ENCODE measurements at regions not wholly inside any gene's neighbourhood (a gene's known extent, or its start where the extent isn't known, plus 50 kb on each side); places are given as distances from the start of the nearest gene placed in this dataset.

DNA sequence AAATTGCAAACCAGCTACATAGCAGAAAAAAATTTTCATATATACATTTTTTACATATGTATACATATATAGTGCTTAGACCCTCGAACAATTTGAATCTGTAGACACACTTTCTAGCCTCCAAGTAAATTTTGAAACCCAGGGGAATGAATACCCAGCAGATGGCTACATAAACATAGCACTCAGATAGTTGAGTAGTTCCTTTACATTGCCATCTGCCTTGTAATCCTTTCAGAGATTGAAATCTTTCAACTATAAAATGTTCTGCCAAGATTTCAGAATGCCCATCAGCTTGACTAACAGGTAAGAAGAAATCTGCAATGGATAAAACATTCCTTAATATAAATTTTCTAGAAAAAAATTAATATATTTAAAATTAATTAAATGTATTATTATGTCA lies 1333.5 kb upstream of the CADM2 start:
- H3K4me1 Mint-ChIP-seq = no peaks in the 10 kb centered on the region
- no CpG with 5 or more reads among the region's 1 CpG for WGBS (ENCODE audit: insufficient coverage)
- Histone ChIP-seq H3K9me3 (no peaks in the 10 kb centered on the region), H3K4me3 (ENCODE audit: control insufficient read depth in 1 of 2, extremely low read depth in 1 of 2, low read length in 1 of 2) (no peak overlapping the region), H3K4me1 (ENCODE audit: control insufficient read depth in 1 of 2, extremely low read depth in 1 of 2, insufficient read depth in 2 of 2, low read length in 2 of 2) (no peaks in the 10 kb centered on the region), H3K36me3 (ENCODE audit: control insufficient read depth in 2 of 2, extremely low read depth in 1 of 2, insufficient read depth in 1 of 2, low read length in 1 of 2) (no peaks in the 10 kb centered on the region), H3K27me3 (replicated peaks in 1 of 2; ENCODE audit: control insufficient read depth in 2 of 2, extremely low read depth in 1 of 2, insufficient read depth in 2 of 2, low read length in 1 of 2) (no peaks in the 10 kb centered on the region), H3K27ac (ENCODE audit: low read length) (no peak overlapping the region)
- H3K4me3 Mint-ChIP-seq = no peak overlapping the region
- CTCF ChIA-PET = no interaction called here
- ATAC-seq (replicated peaks in 1 of 4) (no peak), DNase-seq (no peak)
- peaks cover 7% of the 10 kb centered on the region in 3 donors for H3K9me3 Mint-ChIP-seq
- H3K36me3 Mint-ChIP-seq = no peaks in the 10 kb centered on the region
- no peaks in the 10 kb centered on the region for H3K27me3 Mint-ChIP-seq
- POLR2A ChIA-PET = no interaction called here
- H3K27ac Mint-ChIP-seq = no peak overlapping the region

DNA sequence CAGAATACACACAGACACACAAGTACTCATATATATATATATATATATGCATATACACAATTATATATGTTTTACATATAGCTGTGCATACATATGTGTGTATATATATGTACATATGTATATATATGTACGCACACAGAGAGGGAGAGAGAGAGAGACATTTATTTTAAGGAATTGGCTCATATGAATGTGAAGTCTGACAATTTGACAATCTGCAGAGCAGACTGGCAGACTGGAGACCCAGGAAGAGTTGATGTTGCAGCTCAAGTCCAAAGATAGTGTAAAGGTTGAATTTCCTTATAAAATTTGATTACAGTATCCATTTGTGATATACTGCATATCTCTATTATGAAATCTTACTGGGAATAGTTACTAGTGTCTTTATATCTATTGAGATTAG lies 1330.3 kb upstream of the CADM2 start:
- ATAC-seq (replicated peaks in 1 of 4) (no peak), DNase-seq (no peak)
- H3K36me3 ChIP-seq (ENCODE audit: control insufficient read depth in 2 of 2, extremely low read depth in 1 of 2, insufficient read depth in 1 of 2, low read length in 1 of 2) = no peaks in the 10 kb centered on the region
- no peaks in the 10 kb centered on the region for H3K4me1 Mint-ChIP-seq
- no peak overlapping the region for H3K4me3 Mint-ChIP-seq
- POLR2A ChIA-PET = no interaction called here
- no peaks in the 10 kb centered on the region for H3K36me3 Mint-ChIP-seq
- H3K4me1 ChIP-seq (ENCODE audit: control insufficient read depth in 1 of 2, extremely low read depth in 1 of 2, insufficient read depth in 2 of 2, low read length in 2 of 2) = no peaks in the 10 kb centered on the region
- CTCF ChIA-PET = no interaction called here
- H3K9me3 ChIP-seq = no peaks in the 10 kb centered on the region
- no peak overlapping the region for H3K4me3 ChIP-seq (ENCODE audit: control insufficient read depth in 1 of 2, extremely low read depth in 1 of 2, low read length in 1 of 2)
- no peaks in the 10 kb centered on the region for H3K27me3 Mint-ChIP-seq
- 100% methylated on average over 1 of the region's 1 CpG for WGBS (ENCODE audit: insufficient coverage)
- peaks cover 4 to 12% (median 7%) of the 10 kb centered on the region in 3 donors for H3K9me3 Mint-ChIP-seq
- no peak overlapping the region for H3K27ac Mint-ChIP-seq
- H3K27ac ChIP-seq (ENCODE audit: low read length) = no peak overlapping the region
- no peaks in the 10 kb centered on the region for H3K27me3 ChIP-seq (replicated peaks in 1 of 2; ENCODE audit: control insufficient read depth in 2 of 2, extremely low read depth in 1 of 2, insufficient read depth in 2 of 2, low read length in 1 of 2)

DNA sequence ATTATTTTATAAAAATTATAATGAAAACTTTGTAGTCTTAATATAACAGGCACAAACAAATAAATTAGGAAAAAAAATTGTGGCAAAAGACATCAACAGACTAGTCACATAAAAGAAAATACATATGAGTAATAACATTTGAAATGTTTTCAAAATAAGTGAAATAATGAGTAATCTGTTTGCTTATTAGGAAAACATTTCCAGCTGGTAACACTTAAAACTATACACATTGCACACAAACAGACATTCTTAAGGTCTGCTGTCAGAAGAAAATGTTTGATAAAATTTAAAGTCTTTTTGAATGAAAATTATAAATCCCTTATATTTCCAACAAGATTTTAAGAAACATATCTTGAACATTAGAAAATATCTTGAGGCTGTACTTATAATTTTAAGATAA lies 1326.3 kb upstream of the CADM2 start:
- DNase-seq = no peak
- ChIA-PET POLR2A (no interaction called here), CTCF (no interaction called here)
- Mint-ChIP-seq H3K27ac (no peak overlapping the region), H3K27me3 (no peaks in the 10 kb centered on the region), H3K36me3 (no peaks in the 10 kb centered on the region), H3K9me3 (peaks cover 10 to 14% (median 11%) of the 10 kb centered on the region in 3 donors), H3K4me3 (no peak overlapping the region), H3K4me1 (no peaks in the 10 kb centered on the region)
- no peak overlapping the region for H3K27ac ChIP-seq (ENCODE audit: low read length)
- no peak for ATAC-seq (replicated peaks in 1 of 4)
- H3K9me3 ChIP-seq = no peaks in the 10 kb centered on the region
- no peaks in the 10 kb centered on the region for H3K36me3 ChIP-seq (ENCODE audit: control insufficient read depth in 2 of 2, extremely low read depth in 1 of 2, insufficient read depth in 1 of 2, low read length in 1 of 2)
- no peaks in the 10 kb centered on the region for H3K27me3 ChIP-seq (replicated peaks in 1 of 2; ENCODE audit: control insufficient read depth in 2 of 2, extremely low read depth in 1 of 2, insufficient read depth in 2 of 2, low read length in 1 of 2)
- H3K4me3 ChIP-seq (ENCODE audit: control insufficient read depth in 1 of 2, extremely low read depth in 1 of 2, low read length in 1 of 2) = no peak overlapping the region
- no peaks in the 10 kb centered on the region for H3K4me1 ChIP-seq (ENCODE audit: control insufficient read depth in 1 of 2, extremely low read depth in 1 of 2, insufficient read depth in 2 of 2, low read length in 2 of 2)

DNA sequence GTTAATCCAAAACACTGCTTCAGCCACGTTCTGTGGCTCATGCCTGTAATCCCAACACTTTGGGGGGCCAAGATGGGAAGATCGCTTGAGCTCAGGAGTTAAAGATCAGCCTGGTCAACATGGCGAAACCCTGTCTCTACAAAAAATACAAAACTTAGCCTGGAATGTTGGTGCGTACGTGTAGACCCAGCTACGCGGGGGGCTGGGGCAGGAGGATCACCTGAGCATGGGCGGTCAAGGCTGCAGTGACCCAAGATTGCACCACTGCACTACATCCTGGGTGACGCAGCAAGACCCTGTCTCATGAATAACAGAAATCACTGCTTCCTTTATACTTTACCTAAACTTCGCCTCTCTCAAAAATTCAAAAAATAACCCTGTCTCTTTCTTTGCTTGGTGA lies 1325.0 kb upstream of the CADM2 start:
- Mint-ChIP-seq H3K36me3 (no peaks in the 10 kb centered on the region), H3K4me3 (no peak overlapping the region), H3K27ac (no peak overlapping the region), H3K27me3 (no peaks in the 10 kb centered on the region), H3K4me1 (no peaks in the 10 kb centered on the region), H3K9me3 (peaks cover 17 to 21% (median 20%) of the 10 kb centered on the region in 3 donors)
- 86% methylated on average over 5 of the region's 10 CpGs for WGBS (ENCODE audit: insufficient coverage)
- Histone ChIP-seq H3K9me3 (no peaks in the 10 kb centered on the region), H3K27me3 (replicated peaks in 1 of 2; ENCODE audit: control insufficient read depth in 2 of 2, extremely low read depth in 1 of 2, insufficient read depth in 2 of 2, low read length in 1 of 2) (no peaks in the 10 kb centered on the region), H3K4me3 (ENCODE audit: control insufficient read depth in 1 of 2, extremely low read depth in 1 of 2, low read length in 1 of 2) (no peak overlapping the region), H3K27ac (ENCODE audit: low read length) (no peak overlapping the region), H3K36me3 (ENCODE audit: control insufficient read depth in 2 of 2, extremely low read depth in 1 of 2, insufficient read depth in 1 of 2, low read length in 1 of 2) (no peaks in the 10 kb centered on the region), H3K4me1 (ENCODE audit: control insufficient read depth in 1 of 2, extremely low read depth in 1 of 2, insufficient read depth in 2 of 2, low read length in 2 of 2) (no peaks in the 10 kb centered on the region)
- no peak for ATAC-seq (replicated peaks in 1 of 4)
- ChIA-PET CTCF (no interaction called here), POLR2A (no interaction called here)
- no peak for DNase-seq

DNA sequence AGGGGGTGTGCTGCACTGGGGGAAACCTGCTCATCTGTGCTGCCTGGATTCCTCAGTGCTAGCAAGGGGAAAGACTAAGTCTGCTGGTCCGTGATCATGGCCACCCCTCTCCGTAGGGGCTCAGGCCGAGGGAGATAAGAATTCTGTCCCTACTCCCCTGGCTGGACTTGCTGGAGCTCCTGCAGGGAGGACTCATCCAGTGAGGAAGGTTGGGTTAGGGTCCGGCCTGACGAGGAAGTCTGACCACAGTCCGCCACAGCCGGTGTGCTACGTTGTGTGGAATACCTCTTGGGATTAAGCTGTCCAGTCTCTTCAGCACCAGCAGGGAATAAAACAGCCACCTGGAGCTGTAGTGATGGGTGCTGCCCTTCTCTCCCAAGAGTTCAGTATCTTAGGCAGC lies 1309.1 kb upstream of the CADM2 start:
- no peak for ATAC-seq (replicated peaks in 1 of 4)
- no peak overlapping the region for H3K4me3 ChIP-seq (ENCODE audit: control insufficient read depth in 1 of 2, extremely low read depth in 1 of 2, low read length in 1 of 2)
- H3K27ac ChIP-seq (ENCODE audit: low read length) = no peak overlapping the region
- WGBS (ENCODE audit: insufficient coverage) = 95% methylated on average over 7 of the region's 8 CpGs
- Mint-ChIP-seq H3K9me3 (peaks cover 12 to 42% (median 13%) of the 10 kb centered on the region in 3 donors), H3K4me1 (no peaks in the 10 kb centered on the region), H3K27ac (no peak overlapping the region), H3K27me3 (no peaks in the 10 kb centered on the region), H3K36me3 (no peaks in the 10 kb centered on the region), H3K4me3 (no peak overlapping the region)
- POLR2A ChIA-PET = no interaction called here
- H3K36me3 ChIP-seq (ENCODE audit: control insufficient read depth in 2 of 2, extremely low read depth in 1 of 2, insufficient read depth in 1 of 2, low read length in 1 of 2) = no peaks in the 10 kb centered on the region
- no peaks in the 10 kb centered on the region for H3K4me1 ChIP-seq (ENCODE audit: control insufficient read depth in 1 of 2, extremely low read depth in 1 of 2, insufficient read depth in 2 of 2, low read length in 2 of 2)
- no peaks in the 10 kb centered on the region for H3K27me3 ChIP-seq (replicated peaks in 1 of 2; ENCODE audit: control insufficient read depth in 2 of 2, extremely low read depth in 1 of 2, insufficient read depth in 2 of 2, low read length in 1 of 2)
- no peaks in the 10 kb centered on the region for H3K9me3 ChIP-seq
- no peak for DNase-seq
- CTCF ChIA-PET = no interaction called here

DNA sequence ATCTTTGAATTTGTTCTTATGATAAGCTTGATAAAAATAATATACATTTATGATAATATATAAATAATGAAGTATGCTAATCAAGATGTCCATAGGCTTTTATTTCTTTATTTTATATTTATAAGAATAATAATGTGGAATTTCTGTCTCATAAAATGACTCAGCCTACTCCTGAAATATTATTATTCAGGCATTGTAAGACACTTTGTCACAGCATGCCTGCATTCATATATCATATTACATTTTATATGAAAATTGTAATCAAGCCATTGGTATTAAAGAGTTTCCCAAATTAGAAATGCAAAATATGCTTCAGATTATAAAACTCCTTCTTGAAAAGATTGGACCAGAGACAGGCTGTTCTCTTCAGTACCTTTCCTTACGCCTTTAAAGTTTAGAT lies 1303.7 kb upstream of the CADM2 start:
- Histone ChIP-seq H3K4me1 (ENCODE audit: control insufficient read depth in 1 of 2, extremely low read depth in 1 of 2, insufficient read depth in 2 of 2, low read length in 2 of 2) (no peaks in the 10 kb centered on the region), H3K27me3 (replicated peaks in 1 of 2; ENCODE audit: control insufficient read depth in 2 of 2, extremely low read depth in 1 of 2, insufficient read depth in 2 of 2, low read length in 1 of 2) (no peaks in the 10 kb centered on the region), H3K36me3 (ENCODE audit: control insufficient read depth in 2 of 2, extremely low read depth in 1 of 2, insufficient read depth in 1 of 2, low read length in 1 of 2) (no peaks in the 10 kb centered on the region), H3K4me3 (ENCODE audit: control insufficient read depth in 1 of 2, extremely low read depth in 1 of 2, low read length in 1 of 2) (no peak overlapping the region), H3K9me3 (no peaks in the 10 kb centered on the region), H3K27ac (ENCODE audit: low read length) (no peak overlapping the region)
- no peak for DNase-seq
- ATAC-seq (replicated peaks in 1 of 4) = no peak
- no peak overlapping the region for H3K4me3 Mint-ChIP-seq
- CTCF ChIA-PET = no interaction called here
- POLR2A ChIA-PET = no interaction called here
- H3K27me3 Mint-ChIP-seq = no peaks in the 10 kb centered on the region
- H3K9me3 Mint-ChIP-seq = peaks cover 5 to 33% (median 13%) of the 10 kb centered on the region in 3 donors
- no peaks in the 10 kb centered on the region for H3K4me1 Mint-ChIP-seq
- H3K36me3 Mint-ChIP-seq = no peaks in the 10 kb centered on the region
- H3K27ac Mint-ChIP-seq = no peak overlapping the region
- no CpG with 5 or more reads among the region's 1 CpG for WGBS (ENCODE audit: insufficient coverage)

DNA sequence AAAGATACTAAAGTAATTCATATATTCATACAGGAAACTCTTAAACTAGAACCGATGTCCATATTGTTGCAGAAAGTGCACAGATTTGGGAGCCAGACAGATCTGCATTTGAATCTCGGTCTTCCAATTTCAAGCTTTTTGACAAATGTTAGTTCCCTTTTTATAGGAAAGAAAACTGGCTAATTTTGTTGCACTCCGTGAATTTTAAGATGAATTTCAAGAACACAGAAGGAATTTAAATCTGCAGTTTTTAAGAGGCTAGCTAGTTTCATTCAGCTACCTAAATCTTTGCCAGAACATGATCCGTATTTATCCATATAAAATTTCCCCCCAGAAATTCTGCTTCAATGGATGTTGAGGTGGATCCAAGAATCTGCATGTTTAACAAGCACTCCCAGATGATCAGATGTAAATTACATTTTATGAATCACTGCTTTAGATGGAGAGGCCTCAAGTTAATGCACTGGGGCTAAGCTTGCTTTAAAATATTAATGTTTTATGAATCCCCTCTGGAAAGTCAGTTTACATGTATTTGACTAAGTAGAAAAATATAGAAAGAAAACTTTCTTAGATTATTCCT lies 1296.3 kb upstream of the CADM2 start:
- no peak overlapping the region for H3K4me3 Mint-ChIP-seq
- CTCF ChIA-PET = no interaction called here
- H3K4me1 Mint-ChIP-seq = no peaks in the 10 kb centered on the region
- WGBS (ENCODE audit: insufficient coverage) = 80% methylated on average over 1 of the region's 4 CpGs
- ATAC-seq (replicated peaks in 1 of 4) (no peak), DNase-seq (no peak)
- Histone ChIP-seq H3K9me3 (peaks cover 3% of the 10 kb centered on the region), H3K27ac (ENCODE audit: low read length) (no peak overlapping the region), H3K36me3 (ENCODE audit: control insufficient read depth in 2 of 2, extremely low read depth in 1 of 2, insufficient read depth in 1 of 2, low read length in 1 of 2) (no peaks in the 10 kb centered on the region), H3K4me1 (ENCODE audit: control insufficient read depth in 1 of 2, extremely low read depth in 1 of 2, insufficient read depth in 2 of 2, low read length in 2 of 2) (no peaks in the 10 kb centered on the region), H3K4me3 (ENCODE audit: control insufficient read depth in 1 of 2, extremely low read depth in 1 of 2, low read length in 1 of 2) (no peak overlapping the region), H3K27me3 (replicated peaks in 1 of 2; ENCODE audit: control insufficient read depth in 2 of 2, extremely low read depth in 1 of 2, insufficient read depth in 2 of 2, low read length in 1 of 2) (no peaks in the 10 kb centered on the region)
- peaks cover 3 to 26% (median 14%) of the 10 kb centered on the region in 3 donors for H3K9me3 Mint-ChIP-seq
- H3K27ac Mint-ChIP-seq = no peak overlapping the region
- POLR2A ChIA-PET = interaction anchor here in 1 of 2 donors (0.6 kb wide), 1 partner anchor 8 kb away, joined by 3 read pairs; no protein-coding TSS in a partner anchor
- no peaks in the 10 kb centered on the region for H3K36me3 Mint-ChIP-seq
- no peaks in the 10 kb centered on the region for H3K27me3 Mint-ChIP-seq
